Fibroblast of lung (primary cell): ENCODE measurements at regions not wholly inside any gene's neighbourhood (a gene's known extent, or its start where the extent isn't known, plus 50 kb on each side); places are given as distances from the start of the nearest gene placed in this dataset.

ENCODE experiments used
- DNase-seq, 2 donors: peaks; one replicate each; pipeline versions ENCODE4 v3.0.0 to v3.0.0-alpha.2; 2010; ENCODE audit warnings: low read depth in 2 of 2
- H2AFZ ChIP-seq: 2 replicates; pipeline ENCODE4 v1.5.1; 2012; ENCODE audit warnings: low read length, control low read depth, inconsistent platforms
- H3K27ac ChIP-seq: 2 replicates; pipeline ENCODE4 v1.5.1; 2011; ENCODE audit warnings: low read length, control low read depth; ENCODE audit not compliant: insufficient read depth
- H3K27me3 ChIP-seq: 2 replicates; pipeline ENCODE4 v1.5.1; 2011; ENCODE audit warnings: mild to moderate bottlenecking, low read length; ENCODE audit not compliant: control insufficient read depth, insufficient read depth
- H3K36me3 ChIP-seq: 2 replicates; pipeline ENCODE4 v1.5.1; 2011; ENCODE audit warnings: low read length; ENCODE audit not compliant: control insufficient read depth, insufficient read depth
- H3K4me1 ChIP-seq: 2 replicates; pipeline ENCODE4 v1.5.1; 2011; ENCODE audit warnings: low read length; ENCODE audit not compliant: control insufficient read depth, insufficient read depth; ENCODE audit errors: extremely low read depth
- H3K4me2 ChIP-seq: 2 replicates; pipeline ENCODE4 v1.5.1; 2011; ENCODE audit warnings: low read length, control low read depth; ENCODE audit not compliant: insufficient read depth; ENCODE audit errors: extremely low read depth
- H3K4me3 ChIP-seq, 4 experiments: fragments of 200-600 bp in 1 of 4; sonication (generic) in 1 of 4; replicated peaks in 1 of 4; 2 replicates each; pipeline ENCODE4 v1.5.1; 2011 to 2016; ENCODE audit warnings: low read length in 4 of 4, low read depth in 3 of 4, mild to moderate bottlenecking in 3 of 4, control low read depth in 2 of 4, inconsistent platforms in 1 of 4, mixed read lengths in 1 of 4; ENCODE audit not compliant: insufficient read depth in 1 of 4; ENCODE audit errors: control extremely low read depth in 1 of 4
- H3K79me2 ChIP-seq: 2 replicates; pipeline ENCODE4 v1.5.1; 2012; ENCODE audit warnings: mild to moderate bottlenecking, low read length, inconsistent platforms; ENCODE audit not compliant: control insufficient read depth, insufficient read depth
- H3K9ac ChIP-seq: 2 replicates; pipeline ENCODE4 v1.5.1; 2011; ENCODE audit warnings: mild to moderate bottlenecking, low read length, control low read depth; ENCODE audit not compliant: insufficient read depth
- H3K9me3 ChIP-seq: 2 replicates; pipeline ENCODE4 v1.5.1; 2012; ENCODE audit warnings: low read depth, low read length; ENCODE audit not compliant: control insufficient read depth, insufficient read depth
- H4K20me1 ChIP-seq: 2 replicates; pipeline ENCODE4 v1.5.1; 2011; ENCODE audit warnings: low read length; ENCODE audit not compliant: control insufficient read depth, insufficient read depth; ENCODE audit errors: extremely low read depth
- EZH2 ChIP-seq: IDR thresholded peaks from 2 replicates; pipeline ENCODE4 v1.5.1; 2012; ENCODE audit warnings: low read length, control low read depth, mild to moderate bottlenecking; ENCODE audit errors: missing control alignments
- TF ChIP-seq, protein P1 (sequence below), 2 donors: IDR thresholded peaks in 1 of 2; conservative IDR thresholded peaks in 1 of 2; 1 replicate in 1 of 2; 2 replicates in 1 of 2; pipeline ENCODE4 v1.5.1; 2011 to 2012; ENCODE audit warnings: low read length in 2 of 2, control low read depth in 1 of 2, inconsistent platforms in 1 of 2, low read depth in 1 of 2, mild to moderate bottlenecking in 1 of 2

- Histone ChIP-seq H3K4me1 (no peaks in the 10 kb centered on the region), H3K36me3 (no peaks in the 10 kb centered on the region), H3K4me2 (no peak overlapping the region), H4K20me1 (no peaks in the 10 kb centered on the region), H3K4me3 (no peak overlapping the region), H2AFZ (no peak overlapping the region), H3K79me2 (no peaks in the 10 kb centered on the region), H3K27ac (no peak overlapping the region), H3K9ac (no peak overlapping the region), H3K27me3 (no peaks in the 10 kb centered on the region), H3K9me3 (no peaks in the 10 kb centered on the region)
- TF ChIP-seq, protein P1, sequence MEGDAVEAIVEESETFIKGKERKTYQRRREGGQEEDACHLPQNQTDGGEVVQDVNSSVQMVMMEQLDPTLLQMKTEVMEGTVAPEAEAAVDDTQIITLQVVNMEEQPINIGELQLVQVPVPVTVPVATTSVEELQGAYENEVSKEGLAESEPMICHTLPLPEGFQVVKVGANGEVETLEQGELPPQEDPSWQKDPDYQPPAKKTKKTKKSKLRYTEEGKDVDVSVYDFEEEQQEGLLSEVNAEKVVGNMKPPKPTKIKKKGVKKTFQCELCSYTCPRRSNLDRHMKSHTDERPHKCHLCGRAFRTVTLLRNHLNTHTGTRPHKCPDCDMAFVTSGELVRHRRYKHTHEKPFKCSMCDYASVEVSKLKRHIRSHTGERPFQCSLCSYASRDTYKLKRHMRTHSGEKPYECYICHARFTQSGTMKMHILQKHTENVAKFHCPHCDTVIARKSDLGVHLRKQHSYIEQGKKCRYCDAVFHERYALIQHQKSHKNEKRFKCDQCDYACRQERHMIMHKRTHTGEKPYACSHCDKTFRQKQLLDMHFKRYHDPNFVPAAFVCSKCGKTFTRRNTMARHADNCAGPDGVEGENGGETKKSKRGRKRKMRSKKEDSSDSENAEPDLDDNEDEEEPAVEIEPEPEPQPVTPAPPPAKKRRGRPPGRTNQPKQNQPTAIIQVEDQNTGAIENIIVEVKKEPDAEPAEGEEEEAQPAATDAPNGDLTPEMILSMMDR (conservative IDR thresholded peaks at IDR 0.05 in 1 of 2, IDR thresholded peaks at IDR 0.05 in 1 of 2; ENCODE audit: low read depth in 1 of 2, low read length in 2 of 2), result no peak
- no peak for TF ChIP-seq EZH2
- no peak for DNase-seq
Observed at GRCh38 chr12:84043355-84043754, 869.2 kb downstream of the SLC6A15 start.

DNA sequence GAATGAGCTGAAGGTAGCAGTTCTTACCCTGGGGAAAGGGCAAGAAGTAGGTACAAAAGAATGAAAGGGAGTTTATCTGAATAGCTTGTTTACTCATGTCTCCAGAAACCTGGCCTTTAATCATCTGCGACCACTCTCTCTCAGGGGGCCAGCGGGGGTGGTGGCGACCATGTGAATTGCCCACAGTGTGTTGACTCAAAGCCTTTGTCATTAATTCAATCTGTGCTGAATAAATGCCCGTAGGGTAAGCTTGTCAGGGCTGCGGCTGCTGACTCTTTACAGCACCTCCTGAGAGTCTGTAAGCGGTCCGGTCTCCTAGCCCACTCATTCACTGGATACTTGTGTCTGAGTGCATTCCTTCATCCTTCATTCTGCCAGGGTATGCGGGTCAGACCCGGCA is 874.4 kb downstream of the SLC6A15 start:
- Histone ChIP-seq H3K36me3 (no peaks in the 10 kb centered on the region), H3K79me2 (no peaks in the 10 kb centered on the region), H3K9ac (no peak overlapping the region), H2AFZ (no peak overlapping the region), H3K4me1 (no peaks in the 10 kb centered on the region), H3K4me3 (no peak overlapping the region), H3K27me3 (no peaks in the 10 kb centered on the region), H3K9me3 (no peaks in the 10 kb centered on the region), H3K4me2 (no peak overlapping the region), H4K20me1 (no peaks in the 10 kb centered on the region), H3K27ac (no peak overlapping the region)
- DNase-seq, result peak in 1 of 2 donors; percentile 0
- TF ChIP-seq, protein P1 (conservative IDR thresholded peaks at IDR 0.05 in 1 of 2, IDR thresholded peaks at IDR 0.05 in 1 of 2; ENCODE audit: low read depth in 1 of 2, low read length in 2 of 2), result no peak
- no peak for TF ChIP-seq EZH2

DNA sequence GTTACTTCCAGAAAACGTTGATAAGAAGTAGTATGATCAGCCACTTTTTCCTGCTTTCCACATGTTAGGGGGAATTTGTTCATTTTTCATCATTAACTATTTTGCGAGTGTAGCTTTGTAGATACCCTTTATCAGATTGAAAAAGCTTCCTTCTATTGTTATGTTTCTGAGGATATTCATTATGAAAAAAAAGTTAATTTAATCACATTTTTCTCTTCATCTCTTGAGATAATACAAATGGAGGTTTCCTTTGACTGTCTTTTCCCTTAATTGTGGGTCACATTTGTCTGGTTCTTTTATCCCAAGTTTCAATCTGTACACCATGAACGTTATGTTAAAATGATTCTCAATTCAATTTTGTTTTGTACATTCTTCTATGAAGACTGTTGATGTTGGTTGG is 875.7 kb downstream of the SLC6A15 start:
- H3K4me3 ChIP-seq, result no peak overlapping the region
- TF ChIP-seq EZH2, result no peak
- TF ChIP-seq, protein P1 (conservative IDR thresholded peaks at IDR 0.05 in 1 of 2, IDR thresholded peaks at IDR 0.05 in 1 of 2; ENCODE audit: low read depth in 1 of 2, low read length in 2 of 2), result no peak

More for the DNA sequence above, 875.7 kb downstream of the SLC6A15 start:
- Histone ChIP-seq H4K20me1 (no peaks in the 10 kb centered on the region), H3K27ac (no peak overlapping the region), H2AFZ (no peak overlapping the region), H3K27me3 (no peaks in the 10 kb centered on the region), H3K4me2 (no peak overlapping the region), H3K9me3 (no peaks in the 10 kb centered on the region), H3K79me2 (no peaks in the 10 kb centered on the region), H3K36me3 (no peaks in the 10 kb centered on the region), H3K4me1 (no peaks in the 10 kb centered on the region), H3K9ac (no peak overlapping the region)
- no peak for DNase-seq
